Stimulated activated effector memory CD8-positive, alpha-beta T cell treated with anti-CD3 and anti-CD28 coated beads, Interleukin-12 subunit alpha, Interleukin-12 subunit beta, amount 100 ng/mL, for 72 hours (primary cell): ENCODE measurements at regions not wholly inside any gene's neighbourhood (a gene's known extent, or its start where the extent isn't known, plus 50 kb on each side); places are given as distances from the start of the nearest gene placed in this dataset.

Experiments used
- ATAC-seq: fragments of 150-1000 bp; cut with Tn5 transposase; 2 replicates; pipeline ENCODE4 v1.10.0; 2021
- DNase-seq, 2 donors: peaks; one replicate each; pipeline ENCODE4 v3.0.0; 2021 to 2022; ENCODE audit warnings: low spot score in 2 of 2
- H3K27ac Mint-ChIP-seq: one replicate; pipeline ENCODE4 v1.8.0; 2022; ENCODE audit warnings: mild to moderate bottlenecking, mixed read lengths
- H3K36me3 Mint-ChIP-seq: one replicate; pipeline ENCODE4 v1.8.0; 2022; ENCODE audit warnings: mild to moderate bottlenecking, mixed read lengths
- H3K4me1 Mint-ChIP-seq: one replicate; pipeline ENCODE4 v1.8.0; 2022; ENCODE audit warnings: mixed read lengths
- H3K4me3 Mint-ChIP-seq: one replicate; pipeline ENCODE4 v1.8.0; 2022; ENCODE audit warnings: mild to moderate bottlenecking, mixed read lengths
- H3K9me3 Mint-ChIP-seq: one replicate; pipeline ENCODE4 v1.8.0; 2022; ENCODE audit warnings: mixed read lengths

GRCh38 chr4:65917486-65917885 lies 247.2 kb upstream of the EPHA5 start:
- ATAC-seq = no peak

GRCh38 chr4:65911720-65912119 lies 241.4 kb upstream of the EPHA5 start:
- H3K27ac Mint-ChIP-seq = no peak overlapping the region
- H3K36me3 Mint-ChIP-seq = no peaks in the 10 kb centered on the region
- H3K4me1 Mint-ChIP-seq = no peaks in the 10 kb centered on the region
- ATAC-seq = no peak
- no peak for DNase-seq
- no peak overlapping the region for H3K4me3 Mint-ChIP-seq
- H3K9me3 Mint-ChIP-seq = peaks cover 12% of the 10 kb centered on the region

More at GRCh38 chr4:65917486-65917885, 247.2 kb upstream of the EPHA5 start:
- no peak overlapping the region for H3K4me3 Mint-ChIP-seq
- DNase-seq = no peak
- H3K27ac Mint-ChIP-seq = no peak overlapping the region
- no peaks in the 10 kb centered on the region for H3K4me1 Mint-ChIP-seq
- no peaks in the 10 kb centered on the region for H3K36me3 Mint-ChIP-seq
- peaks cover 19% of the 10 kb centered on the region for H3K9me3 Mint-ChIP-seq

GRCh38 chr4:65893957-65894755 lies 223.9 kb upstream of the EPHA5 start:
- DNase-seq = no peak
- Mint-ChIP-seq H3K27ac (no peak overlapping the region), H3K36me3 (no peaks in the 10 kb centered on the region), H3K9me3 (peaks cover 27% of the 10 kb centered on the region), H3K4me1 (no peaks in the 10 kb centered on the region), H3K4me3 (no peak overlapping the region)
- no peak for ATAC-seq

- Mint-ChIP-seq H3K27ac (no peak overlapping the region), H3K4me1 (no peaks in the 10 kb centered on the region), H3K9me3 (peaks cover 23% of the 10 kb centered on the region), H3K4me3 (no peak overlapping the region), H3K36me3 (no peaks in the 10 kb centered on the region)
- ATAC-seq = no peak
- DNase-seq = no peak
Measured at GRCh38 chr4:65893271-65893670, 223.0 kb upstream of the EPHA5 start.

GRCh38 chr4:65880594-65880993 lies 210.3 kb upstream of the EPHA5 start:
- no peak for DNase-seq
- Mint-ChIP-seq H3K4me3 (no peak overlapping the region), H3K36me3 (no peaks in the 10 kb centered on the region), H3K4me1 (no peaks in the 10 kb centered on the region), H3K27ac (no peak overlapping the region), H3K9me3 (no peaks in the 10 kb centered on the region)
- no peak for ATAC-seq

- H3K4me1 Mint-ChIP-seq = no peaks in the 10 kb centered on the region
- no peak overlapping the region for H3K27ac Mint-ChIP-seq
- no peaks in the 10 kb centered on the region for H3K36me3 Mint-ChIP-seq
- peaks cover 14% of the 10 kb centered on the region for H3K9me3 Mint-ChIP-seq
- H3K4me3 Mint-ChIP-seq = no peak overlapping the region
- ATAC-seq (no peak), DNase-seq (no peak)
Measured at GRCh38 chr4:65868096-65868824, 198.0 kb upstream of the EPHA5 start.

- Mint-ChIP-seq H3K27ac (no peak overlapping the region), H3K9me3 (peaks cover 19% of the 10 kb centered on the region), H3K36me3 (no peaks in the 10 kb centered on the region), H3K4me3 (no peak overlapping the region), H3K4me1 (no peaks in the 10 kb centered on the region)
- no peak for DNase-seq
- no peak for ATAC-seq
Measured at GRCh38 chr4:65865489-65865888, 195.2 kb upstream of the EPHA5 start.

GRCh38 chr4:65861993-65862392 lies 191.7 kb upstream of the EPHA5 start:
- H3K4me3 Mint-ChIP-seq = no peak overlapping the region
- no peak overlapping the region for H3K27ac Mint-ChIP-seq
- no peaks in the 10 kb centered on the region for H3K36me3 Mint-ChIP-seq
- no peak for ATAC-seq
- peaks cover 21% of the 10 kb centered on the region for H3K9me3 Mint-ChIP-seq
- H3K4me1 Mint-ChIP-seq = no peaks in the 10 kb centered on the region
- DNase-seq = no peak

- H3K4me1 Mint-ChIP-seq = no peaks in the 10 kb centered on the region
- no peak overlapping the region for H3K27ac Mint-ChIP-seq
- H3K4me3 Mint-ChIP-seq = no peak overlapping the region
- DNase-seq = no peak
- H3K36me3 Mint-ChIP-seq = no peaks in the 10 kb centered on the region
- H3K9me3 Mint-ChIP-seq = peaks cover 12% of the 10 kb centered on the region
- ATAC-seq = no peak
Measured at GRCh38 chr4:65845199-65845773, 175.0 kb upstream of the EPHA5 start.

- DNase-seq (no peak), ATAC-seq (no peak)
- no peak overlapping the region for H3K4me3 Mint-ChIP-seq
- H3K4me1 Mint-ChIP-seq = no peaks in the 10 kb centered on the region
- no peaks in the 10 kb centered on the region for H3K36me3 Mint-ChIP-seq
- no peak overlapping the region for H3K27ac Mint-ChIP-seq
- H3K9me3 Mint-ChIP-seq = peaks cover 6% of the 10 kb centered on the region
Measured at GRCh38 chr4:65839164-65839931, 169.1 kb upstream of the EPHA5 start.

- H3K9me3 Mint-ChIP-seq = peaks cover 5% of the 10 kb centered on the region
- H3K36me3 Mint-ChIP-seq = no peaks in the 10 kb centered on the region
- ATAC-seq (no peak), DNase-seq (no peak)
- H3K27ac Mint-ChIP-seq = no peak overlapping the region
- no peak overlapping the region for H3K4me3 Mint-ChIP-seq
- no peaks in the 10 kb centered on the region for H3K4me1 Mint-ChIP-seq
Measured at GRCh38 chr4:65834707-65835106, 164.4 kb upstream of the EPHA5 start.

GRCh38 chr4:65831828-65832227 lies 161.5 kb upstream of the EPHA5 start:
- Mint-ChIP-seq H3K4me1 (no peaks in the 10 kb centered on the region), H3K36me3 (no peaks in the 10 kb centered on the region), H3K4me3 (no peak overlapping the region), H3K9me3 (peaks cover 17% of the 10 kb centered on the region), H3K27ac (no peak overlapping the region)
- ATAC-seq (no peak), DNase-seq (no peak)

- Mint-ChIP-seq H3K36me3 (no peaks in the 10 kb centered on the region), H3K27ac (no peak overlapping the region), H3K4me1 (no peaks in the 10 kb centered on the region), H3K4me3 (no peak overlapping the region), H3K9me3 (peaks cover 19% of the 10 kb centered on the region)
- DNase-seq = no peak
- ATAC-seq = no peak
Measured at GRCh38 chr4:65825116-65825753, 154.9 kb upstream of the EPHA5 start.

GRCh38 chr4:65819192-65819591 lies 148.9 kb upstream of the EPHA5 start:
- DNase-seq (no peak), ATAC-seq (no peak)
- Mint-ChIP-seq H3K9me3 (peaks cover 11% of the 10 kb centered on the region), H3K4me1 (no peaks in the 10 kb centered on the region), H3K27ac (no peak overlapping the region), H3K36me3 (no peaks in the 10 kb centered on the region), H3K4me3 (no peak overlapping the region)

- H3K27ac Mint-ChIP-seq = no peak overlapping the region
- DNase-seq (no peak), ATAC-seq (no peak)
- H3K36me3 Mint-ChIP-seq = no peaks in the 10 kb centered on the region
- no peak overlapping the region for H3K4me3 Mint-ChIP-seq
- no peaks in the 10 kb centered on the region for H3K4me1 Mint-ChIP-seq
- peaks cover 28% of the 10 kb centered on the region for H3K9me3 Mint-ChIP-seq
Measured at GRCh38 chr4:65805936-65806335, 135.6 kb upstream of the EPHA5 start.
